GM21786 (cell line): ENCODE measurements at regions not wholly inside any gene's neighbourhood (a gene's known extent, or its start where the extent isn't known, plus 50 kb on each side); places are given as distances from the start of the nearest gene placed in this dataset.

Experiments
- ATAC-seq: cut with Tn5 transposase; IDR thresholded peaks from one replicate; pipeline ENCODE4 v1.9.1; 2021; ENCODE audit not compliant: unreplicated experiment

- peak; percentile 55 for ATAC-seq
These were observed 130.7 kb upstream of the GPRIN3 start for GRCh38 chr4:89438102-89438831.

- ATAC-seq: peak; percentile 80
These were observed 126.9 kb upstream of the GPRIN3 start for GRCh38 chr4:89434364-89434988.

GRCh38 chr4:89427782-89428181, 120.2 kb upstream of the GPRIN3 start:
- no peak for ATAC-seq

- no peak for ATAC-seq
These were observed 117.4 kb upstream of the GPRIN3 start for GRCh38 chr4:89425023-89425422.

GRCh38 chr4:89422441-89422990, 114.9 kb upstream of the GPRIN3 start:
- ATAC-seq: no peak

- ATAC-seq: no peak
These were observed 112.9 kb upstream of the GPRIN3 start for GRCh38 chr4:89420507-89420906.

GRCh38 chr4:89419111-89419695, 111.6 kb upstream of the GPRIN3 start:
- ATAC-seq: no peak

GRCh38 chr4:89416960-89417359, 109.4 kb upstream of the GPRIN3 start:
- no peak for ATAC-seq

GRCh38 chr4:89413518-89413917, 105.9 kb upstream of the GPRIN3 start:
- ATAC-seq: no peak

- no peak for ATAC-seq
These were observed 104.1 kb upstream of the GPRIN3 start for GRCh38 chr4:89411539-89412309.

GRCh38 chr4:89410687-89411086, 103.1 kb upstream of the GPRIN3 start:
- no peak for ATAC-seq

GRCh38 chr4:89404530-89404929, 96.9 kb upstream of the GPRIN3 start:
- ATAC-seq: no peak

- no peak for ATAC-seq
These were observed 96.2 kb upstream of the GPRIN3 start for GRCh38 chr4:89403826-89404225.

GRCh38 chr4:89400287-89401035, 92.9 kb upstream of the GPRIN3 start:
- ATAC-seq: no peak

- no peak for ATAC-seq
These were observed 91.0 kb upstream of the GPRIN3 start for GRCh38 chr4:89398644-89399043.

- ATAC-seq: no peak
These were observed 90.5 kb upstream of the GPRIN3 start for GRCh38 chr4:89398146-89398545.

- no peak for ATAC-seq
These were observed 89.8 kb upstream of the GPRIN3 start for GRCh38 chr4:89397441-89397840.

- ATAC-seq: no peak
These were observed 74.8 kb upstream of the GPRIN3 start for GRCh38 chr4:89382439-89382838.

GRCh38 chr4:89380980-89381379, 73.4 kb upstream of the GPRIN3 start:
- ATAC-seq: no peak

GRCh38 chr4:89379511-89380044, 72.0 kb upstream of the GPRIN3 start:
- ATAC-seq: no peak
